GM12878 (cell line): ENCODE measurements at regions not wholly inside any gene's neighbourhood (a gene's known extent, or its start where the extent isn't known, plus 50 kb on each side); places are given as distances from the start of the nearest gene placed in this dataset.

Experiments used
- ATAC-seq: fragments of 200-7000 bp; cut with Tn5 transposase; 3 replicates; pipeline ENCODE4 v1.9.1; 2020; ENCODE audit warnings: mild to moderate bottlenecking, moderate library complexity
- BruUV-seq: library from RNA; stranded (reverse); fragments of 400-500 nt; replicated peaks from 2 replicates; lab custom pipeline; 2021; lab: Mats Ljungman, UMichigan
- CTCF ChIA-PET: fragments of 300-600 bp; sonication (Branson Sonifier 250); formaldehyde crosslinking; extraction: SDS; loops from one replicate; lab custom pipeline; 2021; ENCODE audit warnings: inconsistent platforms; lab: Yijun Ruan, JAX
- POLR2A ChIA-PET: fragments of 350-600 bp; formaldehyde crosslinking; extraction: SDS; loops from one replicate; lab custom pipeline; 2021; ENCODE audit warnings: inconsistent platforms; lab: Charles Lee
- RAD21 ChIA-PET: fragments of 300-600 bp; sonication (Branson Sonifier 250); formaldehyde crosslinking; loops from one replicate; lab custom pipeline; 2023; ENCODE audit warnings: antibody characterized with exemption; ENCODE audit not compliant: unreplicated experiment; lab: Charles Lee
- SMC1A ChIA-PET: fragments of 300-600 bp; sonication (Branson Sonifier 250); formaldehyde crosslinking; loops from one replicate; lab custom pipeline; 2023; ENCODE audit not compliant: unreplicated experiment, uncharacterized antibody; lab: Charles Lee
- DNase-seq: peaks from one replicate; pipeline ENCODE4 v3.0.0-alpha.2; 2011; ENCODE audit warnings: low read depth, low spot score
- FAIRE-seq: peaks from 3 replicates; lab custom pipeline; 2011; peaks lifted over from hg19 to GRCh38; lab: Jason Lieb, UNC
- H2AFZ ChIP-seq: 2 replicates; pipeline ENCODE4 v1.6.0; 2011; ENCODE audit warnings: low read depth, low read length, control low read depth; ENCODE audit not compliant: control insufficient read depth
- H3K27ac ChIP-seq: 2 replicates; pipeline ENCODE4 v1.5.1; 2011; ENCODE audit warnings: control low read depth; ENCODE audit not compliant: control insufficient read depth, insufficient read depth
- H3K27me3 ChIP-seq, 2 experiments: replicated peaks in 1 of 2; 2 replicates each; pipeline versions ENCODE4 v1.6.0 to v1.6.1; 2011; ENCODE audit warnings: low read length in 1 of 2; ENCODE audit not compliant: control insufficient read depth in 2 of 2, insufficient read depth in 2 of 2
- H3K36me3 ChIP-seq, 2 experiments: 2 replicates each; pipeline ENCODE4 v1.5.1; 2011; ENCODE audit warnings: low read length in 1 of 2; ENCODE audit not compliant: control insufficient read depth in 2 of 2, insufficient read depth in 2 of 2
- H3K4me1 ChIP-seq: 2 replicates; pipeline ENCODE4 v1.6.1; 2011; ENCODE audit warnings: mild to moderate bottlenecking, low read length, moderate library complexity, mixed read lengths; ENCODE audit not compliant: control insufficient read depth, insufficient read depth
- H3K4me2 ChIP-seq: 2 replicates; pipeline ENCODE4 v1.6.0; 2011; ENCODE audit warnings: control low read depth; ENCODE audit not compliant: control insufficient read depth, insufficient read depth
- H3K4me3 ChIP-seq: fragments of 200-600 bp; sonication (generic); 2 replicates; pipeline ENCODE4 v1.5.1; 2016
- H3K79me2 ChIP-seq: 2 replicates; pipeline ENCODE4 v1.6.0; 2011; ENCODE audit warnings: low read length; ENCODE audit not compliant: control insufficient read depth, insufficient read depth
- H3K9ac ChIP-seq: 2 replicates; pipeline ENCODE4 v1.8.0; 2011; ENCODE audit warnings: low read length, control low read depth, mixed read lengths; ENCODE audit not compliant: control insufficient read depth, insufficient read depth
- H3K9me3 ChIP-seq: replicated peaks from 3 replicates; pipeline ENCODE4 v1.5.1; 2011; ENCODE audit warnings: mild to moderate bottlenecking, low read length; ENCODE audit not compliant: control insufficient read depth, insufficient read depth
- H4K20me1 ChIP-seq: 2 replicates; pipeline ENCODE4 v1.6.0; 2011; ENCODE audit not compliant: control insufficient read depth, insufficient read depth
- LARP7 ChIP-seq: fragments of 450-650 bp; IDR thresholded peaks from 2 replicates; pipeline ENCODE4 v1.6.1; 2017; ENCODE audit warnings: mild to moderate bottlenecking
- NR2C2 ChIP-seq: IDR thresholded peaks from 2 replicates; pipeline ENCODE4 v1.6.1; 2011; ENCODE audit warnings: borderline replicate concordance, low read depth; ENCODE audit not compliant: control insufficient read depth, insufficient read length
- SPI1 ChIP-seq: IDR thresholded peaks from 2 replicates; pipeline ENCODE4 v1.6.1; 2011; ENCODE audit warnings: low read depth, mild to moderate bottlenecking, low read length, moderate library complexity, borderline replicate concordance; ENCODE audit not compliant: insufficient read depth
- STAT3 ChIP-seq: IDR thresholded peaks from 2 replicates; pipeline ENCODE4 v1.6.1; 2011; ENCODE audit warnings: low read depth, low read length, improper control_type of control experiment
- WRNIP1 ChIP-seq: IDR thresholded peaks from 2 replicates; pipeline ENCODE4 v1.6.1; 2011; ENCODE audit warnings: low read depth, low read length, improper control_type of control experiment, borderline replicate concordance
- ZBTB11 ChIP-seq: fragments of 450-650 bp; formaldehyde crosslinking; IDR thresholded peaks from 2 replicates; pipeline ENCODE4 v1.5.0; 2022; ENCODE audit warnings: mild to moderate bottlenecking, missing genetic modification characterization
- ZNF384 ChIP-seq: IDR thresholded peaks from 2 replicates; pipeline ENCODE4 v1.6.1; 2012; ENCODE audit warnings: low read depth, mild to moderate bottlenecking, low read length, improper control_type of control experiment, borderline replicate concordance
- WGBS: methylation state at CpG from one replicate; pipeline ENCODE4 v1.1.6; 2016; ENCODE audit warnings: low lambda C conversion rate; ENCODE audit not compliant: insufficient replicate concordance, insufficient coverage; ENCODE audit errors: missing lambda C conversion rate; 5-methylcytosine and 5-hydroxymethylcytosine counted together
- in situ Hi-C: fragments of 300-500 bp; cut with MboI; formaldehyde crosslinking; loops from 9 replicates; pipeline ENCODE4 v1.14.3; 2018; ENCODE audit warnings: mixed read lengths
- intact Hi-C: fragments of 100-400 bp; cut with micrococcal nuclease; formaldehyde crosslinking; loops from one replicate; pipeline ENCODE4 v1.14.2; 2022; ENCODE audit not compliant: unreplicated experiment
- TF ChIP-seq, protein P1 (sequence below): fragments of 450-650 bp; IDR thresholded peaks from 2 replicates; pipeline ENCODE4 v1.6.1; 2017; ENCODE audit warnings: mild to moderate bottlenecking, low read depth, inconsistent platforms; ENCODE audit not compliant: poor library complexity, severe bottlenecking

DNA sequence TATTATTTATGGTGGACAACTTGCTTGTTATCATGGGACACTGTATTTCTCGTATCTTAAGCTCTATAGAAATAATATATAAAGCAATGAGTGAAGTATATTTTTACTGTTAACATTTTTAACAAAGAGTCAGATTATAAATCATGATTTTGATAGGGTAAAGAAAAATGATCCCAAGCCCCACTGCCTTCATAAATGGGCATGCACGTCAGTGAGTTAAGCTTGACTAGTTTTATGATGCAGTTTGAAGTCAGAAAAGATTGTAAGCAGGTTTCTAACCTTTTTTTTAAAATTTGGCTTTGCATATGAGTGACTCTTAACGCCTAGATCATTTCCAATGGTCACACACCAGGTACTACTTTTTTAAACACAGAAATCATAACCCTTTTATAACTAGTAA, 152.8 kb downstream of the GNAT3 start:
- Histone ChIP-seq H3K27ac (no peak overlapping the region), H3K27me3 (no peaks in the 10 kb centered on the region), H3K4me1 (no peaks in the 10 kb centered on the region), H3K4me2 (no peak overlapping the region), H3K4me3 (no peak overlapping the region), H3K9ac (no peak overlapping the region), H3K36me3 (no peaks in the 10 kb centered on the region), H3K79me2 (no peaks in the 10 kb centered on the region), H3K9me3 (no peaks in the 10 kb centered on the region), H2AFZ (no peak overlapping the region), H4K20me1 (no peaks in the 10 kb centered on the region)
- FAIRE-seq = no peak
- no peak for DNase-seq
- no peak for ATAC-seq
- ChIA-PET RAD21 (no interaction called here), SMC1A (no interaction called here), POLR2A (no interaction called here), CTCF (interaction anchor here (0.6 kb wide), 1 partner anchor 10 kb away, joined by 3 read pairs; no protein-coding TSS in a partner anchor)
- no TSS peak for BruUV-seq
- intact Hi-C loops = no loop called here
- no peak for TF ChIP-seq ZBTB11 (CRISPR knock-in tag)
- no peak for TF ChIP-seq SPI1
- TF ChIP-seq STAT3 = no peak
- no peak for TF ChIP-seq ZNF384
- TF ChIP-seq WRNIP1 = no peak
- TF ChIP-seq, protein P1, sequence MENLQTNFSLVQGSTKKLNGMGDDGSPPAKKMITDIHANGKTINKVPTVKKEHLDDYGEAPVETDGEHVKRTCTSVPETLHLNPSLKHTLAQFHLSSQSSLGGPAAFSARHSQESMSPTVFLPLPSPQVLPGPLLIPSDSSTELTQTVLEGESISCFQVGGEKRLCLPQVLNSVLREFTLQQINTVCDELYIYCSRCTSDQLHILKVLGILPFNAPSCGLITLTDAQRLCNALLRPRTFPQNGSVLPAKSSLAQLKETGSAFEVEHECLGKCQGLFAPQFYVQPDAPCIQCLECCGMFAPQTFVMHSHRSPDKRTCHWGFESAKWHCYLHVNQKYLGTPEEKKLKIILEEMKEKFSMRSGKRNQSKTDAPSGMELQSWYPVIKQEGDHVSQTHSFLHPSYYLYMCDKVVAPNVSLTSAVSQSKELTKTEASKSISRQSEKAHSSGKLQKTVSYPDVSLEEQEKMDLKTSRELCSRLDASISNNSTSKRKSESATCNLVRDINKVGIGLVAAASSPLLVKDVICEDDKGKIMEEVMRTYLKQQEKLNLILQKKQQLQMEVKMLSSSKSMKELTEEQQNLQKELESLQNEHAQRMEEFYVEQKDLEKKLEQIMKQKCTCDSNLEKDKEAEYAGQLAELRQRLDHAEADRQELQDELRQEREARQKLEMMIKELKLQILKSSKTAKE = no peak
- no peak for TF ChIP-seq NR2C2
- no peak for TF ChIP-seq LARP7
- in situ Hi-C loops = no loop called here
- WGBS = 0% methylated on average over 3 of the region's 3 CpGs
